Peyer's patch (tissue), 4 donors: ENCODE measurements at regions not wholly inside any gene's neighbourhood (a gene's known extent, or its start where the extent isn't known, plus 50 kb on each side); places are given as distances from the start of the nearest gene placed in this dataset.

Source experiments
- POLR2A ChIP-seq, 2 donors: fragments of 450-650 bp; IDR thresholded peaks; one replicate each; pipeline ENCODE4 v1.5.1; 2017; ENCODE audit warnings: antibody characterized with exemption in 2 of 2, mild to moderate bottlenecking in 2 of 2, moderate library complexity in 2 of 2
- TF ChIP-seq, protein P1 (sequence below), 6 experiments: fragments of 450-650 bp in 4 of 6; fragments of 200-600 bp in 2 of 6; sonication (generic) in 1 of 6; IDR thresholded peaks; one replicate each; pipeline ENCODE4 v1.5.1; 2017 to 2019; ENCODE audit warnings: antibody characterized with exemption in 6 of 6, mild to moderate bottlenecking in 3 of 6, moderate library complexity in 1 of 6

DNA sequence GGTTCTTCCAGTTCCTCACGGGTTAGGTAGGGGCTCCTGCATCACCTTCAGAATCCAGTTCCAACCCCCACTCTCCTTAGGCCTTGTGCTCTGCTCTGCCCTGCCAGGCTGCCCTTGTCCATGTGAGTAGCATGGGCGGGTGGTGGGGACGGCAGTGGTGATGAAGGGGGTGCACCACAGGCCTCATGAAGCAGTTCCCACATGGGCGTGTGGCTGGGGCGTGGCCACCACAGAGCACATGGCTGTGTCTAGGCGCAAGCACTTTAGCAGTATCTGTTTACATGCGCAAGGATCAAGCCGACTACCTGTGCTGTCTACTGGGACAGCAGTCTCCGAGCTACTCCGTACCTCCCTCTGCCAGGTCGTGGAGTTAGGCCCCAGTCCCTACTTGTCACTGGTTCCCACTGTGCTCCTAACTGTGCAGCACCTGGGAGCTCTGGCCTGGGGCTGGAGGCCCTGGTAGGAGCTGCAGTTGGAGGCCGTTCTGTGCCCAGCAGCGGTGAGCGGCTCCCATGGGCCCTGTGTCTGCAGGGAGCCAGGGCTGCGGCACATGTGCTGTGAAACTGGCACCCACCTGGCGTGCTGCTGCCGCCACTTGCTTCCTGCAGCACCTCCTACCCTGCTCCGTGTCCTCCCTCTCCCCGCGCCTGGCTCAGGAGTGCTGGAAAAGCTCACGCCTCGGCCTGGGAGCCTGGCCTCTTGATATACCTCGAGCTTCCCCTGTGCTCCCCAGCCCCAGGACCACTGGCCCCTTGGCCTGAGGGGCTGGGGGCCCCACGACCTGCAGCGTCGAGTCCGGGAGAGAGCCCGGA lies 53.5 kb downstream of the PLXNA1 start:
- TF ChIP-seq, protein P1, sequence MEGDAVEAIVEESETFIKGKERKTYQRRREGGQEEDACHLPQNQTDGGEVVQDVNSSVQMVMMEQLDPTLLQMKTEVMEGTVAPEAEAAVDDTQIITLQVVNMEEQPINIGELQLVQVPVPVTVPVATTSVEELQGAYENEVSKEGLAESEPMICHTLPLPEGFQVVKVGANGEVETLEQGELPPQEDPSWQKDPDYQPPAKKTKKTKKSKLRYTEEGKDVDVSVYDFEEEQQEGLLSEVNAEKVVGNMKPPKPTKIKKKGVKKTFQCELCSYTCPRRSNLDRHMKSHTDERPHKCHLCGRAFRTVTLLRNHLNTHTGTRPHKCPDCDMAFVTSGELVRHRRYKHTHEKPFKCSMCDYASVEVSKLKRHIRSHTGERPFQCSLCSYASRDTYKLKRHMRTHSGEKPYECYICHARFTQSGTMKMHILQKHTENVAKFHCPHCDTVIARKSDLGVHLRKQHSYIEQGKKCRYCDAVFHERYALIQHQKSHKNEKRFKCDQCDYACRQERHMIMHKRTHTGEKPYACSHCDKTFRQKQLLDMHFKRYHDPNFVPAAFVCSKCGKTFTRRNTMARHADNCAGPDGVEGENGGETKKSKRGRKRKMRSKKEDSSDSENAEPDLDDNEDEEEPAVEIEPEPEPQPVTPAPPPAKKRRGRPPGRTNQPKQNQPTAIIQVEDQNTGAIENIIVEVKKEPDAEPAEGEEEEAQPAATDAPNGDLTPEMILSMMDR (IDR thresholded peaks at IDR 0.05) = no peak
- no peak for TF ChIP-seq POLR2A (IDR thresholded peaks at IDR 0.05)
